ENCODE measurements at regions not wholly inside any gene's neighbourhood (a gene's known extent, or its start where the extent isn't known, plus 50 kb on each side); places are given as distances from the start of the nearest gene placed in this dataset.

- TF ChIP-seq, protein P1, sequence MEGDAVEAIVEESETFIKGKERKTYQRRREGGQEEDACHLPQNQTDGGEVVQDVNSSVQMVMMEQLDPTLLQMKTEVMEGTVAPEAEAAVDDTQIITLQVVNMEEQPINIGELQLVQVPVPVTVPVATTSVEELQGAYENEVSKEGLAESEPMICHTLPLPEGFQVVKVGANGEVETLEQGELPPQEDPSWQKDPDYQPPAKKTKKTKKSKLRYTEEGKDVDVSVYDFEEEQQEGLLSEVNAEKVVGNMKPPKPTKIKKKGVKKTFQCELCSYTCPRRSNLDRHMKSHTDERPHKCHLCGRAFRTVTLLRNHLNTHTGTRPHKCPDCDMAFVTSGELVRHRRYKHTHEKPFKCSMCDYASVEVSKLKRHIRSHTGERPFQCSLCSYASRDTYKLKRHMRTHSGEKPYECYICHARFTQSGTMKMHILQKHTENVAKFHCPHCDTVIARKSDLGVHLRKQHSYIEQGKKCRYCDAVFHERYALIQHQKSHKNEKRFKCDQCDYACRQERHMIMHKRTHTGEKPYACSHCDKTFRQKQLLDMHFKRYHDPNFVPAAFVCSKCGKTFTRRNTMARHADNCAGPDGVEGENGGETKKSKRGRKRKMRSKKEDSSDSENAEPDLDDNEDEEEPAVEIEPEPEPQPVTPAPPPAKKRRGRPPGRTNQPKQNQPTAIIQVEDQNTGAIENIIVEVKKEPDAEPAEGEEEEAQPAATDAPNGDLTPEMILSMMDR (IDR thresholded peaks at IDR 0.05; ENCODE audit: insufficient read depth, low read length, poor library complexity, severe bottlenecking), result no peak
- no peak for TF ChIP-seq EZH2phosphoT487 (conservative IDR thresholded peaks at IDR 0.05; ENCODE audit: low read length)
These were observed 463.5 kb downstream of the HTR7 start for GRCh38 chr10:90394311-90394710.

All from SU-DHL-6 (cell line).